ENCODE measurements at regions not wholly inside any gene's neighbourhood (a gene's known extent, or its start where the extent isn't known, plus 50 kb on each side); places are given as distances from the start of the nearest gene placed in this dataset.

GRCh38 chr11:79894111-79894510 lies 453.3 kb upstream of the TENM4 start:
- no peak for DNase-seq (ENCODE audit: low read depth in 4 of 4, low spot score in 1 of 4)

- DNase-seq (ENCODE audit: low read depth in 4 of 4, low spot score in 1 of 4): no peak
Measured at GRCh38 chr11:79890272-79890671, 449.4 kb upstream of the TENM4 start.

GRCh38 chr11:79864882-79865281 lies 424.1 kb upstream of the TENM4 start:
- no peak for DNase-seq (ENCODE audit: low read depth in 4 of 4, low spot score in 1 of 4)

- no peak for DNase-seq (ENCODE audit: low read depth in 4 of 4, low spot score in 1 of 4)
Measured at GRCh38 chr11:79860336-79860735, 419.5 kb upstream of the TENM4 start.

- no peak for DNase-seq (ENCODE audit: low read depth in 4 of 4, low spot score in 1 of 4)
Measured at GRCh38 chr11:79857377-79858214, 416.8 kb upstream of the TENM4 start.

GRCh38 chr11:79852176-79852575 lies 411.3 kb upstream of the TENM4 start:
- DNase-seq (ENCODE audit: low read depth in 4 of 4, low spot score in 1 of 4): no peak

- DNase-seq (ENCODE audit: low read depth in 4 of 4, low spot score in 1 of 4): no peak
Measured at GRCh38 chr11:79845002-79845709, 404.3 kb upstream of the TENM4 start.

- no peak for DNase-seq (ENCODE audit: low read depth in 4 of 4, low spot score in 1 of 4)
Measured at GRCh38 chr11:79834015-79834414, 393.2 kb upstream of the TENM4 start.

- DNase-seq (ENCODE audit: low read depth in 4 of 4, low spot score in 1 of 4): no peak
Measured at GRCh38 chr11:79830446-79830845, 389.6 kb upstream of the TENM4 start.

GRCh38 chr11:79829891-79830290 lies 389.1 kb upstream of the TENM4 start:
- DNase-seq (ENCODE audit: low read depth in 4 of 4, low spot score in 1 of 4): no peak

- no peak for DNase-seq (ENCODE audit: low read depth in 4 of 4, low spot score in 1 of 4)
Measured at GRCh38 chr11:79822766-79823165, 381.9 kb upstream of the TENM4 start.

GRCh38 chr11:79813551-79813950 lies 372.7 kb upstream of the TENM4 start:
- no peak for DNase-seq (ENCODE audit: low read depth in 4 of 4, low spot score in 1 of 4)

GRCh38 chr11:79809487-79809886 lies 368.7 kb upstream of the TENM4 start:
- no peak for DNase-seq (ENCODE audit: low read depth in 4 of 4, low spot score in 1 of 4)

GRCh38 chr11:79807506-79807905 lies 366.7 kb upstream of the TENM4 start:
- no peak for DNase-seq (ENCODE audit: low read depth in 4 of 4, low spot score in 1 of 4)

GRCh38 chr11:79796704-79797103 lies 355.9 kb upstream of the TENM4 start:
- no peak for DNase-seq (ENCODE audit: low read depth in 4 of 4, low spot score in 1 of 4)

- no peak for DNase-seq (ENCODE audit: low read depth in 4 of 4, low spot score in 1 of 4)
Measured at GRCh38 chr11:79794484-79795393, 353.9 kb upstream of the TENM4 start.

- no peak for DNase-seq (ENCODE audit: low read depth in 4 of 4, low spot score in 1 of 4)
Measured at GRCh38 chr11:79794057-79794456, 353.2 kb upstream of the TENM4 start.

GRCh38 chr11:79786961-79787360 lies 346.1 kb upstream of the TENM4 start:
- no peak for DNase-seq (ENCODE audit: low read depth in 4 of 4, low spot score in 1 of 4)

- DNase-seq (ENCODE audit: low read depth in 4 of 4, low spot score in 1 of 4): no peak
Measured at GRCh38 chr11:79783833-79784232, 343.0 kb upstream of the TENM4 start.

- no peak for DNase-seq (ENCODE audit: low read depth in 4 of 4, low spot score in 1 of 4)
Measured at GRCh38 chr11:79768343-79768742, 327.5 kb upstream of the TENM4 start.

GRCh38 chr11:79762279-79762921 lies 321.6 kb upstream of the TENM4 start:
- no peak for DNase-seq (ENCODE audit: low read depth in 4 of 4, low spot score in 1 of 4)

Data from stimulated activated CD4-positive, alpha-beta T cell treated with anti-CD3 and anti-CD28 coated beads, Interleukin-1b, Interleukin-23, amount 100 ng/mL, for 24 hours (primary cell).